Esophagus squamous epithelium (tissue), 4 donors: ENCODE measurements at regions not wholly inside any gene's neighbourhood (a gene's known extent, or its start where the extent isn't known, plus 50 kb on each side); places are given as distances from the start of the nearest gene placed in this dataset.

Experiments used
- POLR2A ChIP-seq, 4 donors: fragments of 450-650 bp; IDR thresholded peaks; one replicate each; pipeline ENCODE4 v1.6.1; 2017; ENCODE audit warnings: antibody characterized with exemption in 4 of 4, mild to moderate bottlenecking in 4 of 4, moderate library complexity in 3 of 4
- TF ChIP-seq, protein P1 (sequence below), 6 experiments: fragments of 450-650 bp in 4 of 6; fragments of 200-600 bp in 2 of 6; sonication (generic) in 2 of 6; IDR thresholded peaks; one replicate each; pipeline ENCODE4 v1.5.1; 2016 to 2019; ENCODE audit warnings: antibody characterized with exemption in 6 of 6, mild to moderate bottlenecking in 4 of 6, moderate library complexity in 4 of 6

GRCh38 chr15:61480863-61481262 is 251.8 kb upstream of the RORA start:
- no peak for TF ChIP-seq POLR2A (IDR thresholded peaks at IDR 0.05)
- TF ChIP-seq, protein P1, sequence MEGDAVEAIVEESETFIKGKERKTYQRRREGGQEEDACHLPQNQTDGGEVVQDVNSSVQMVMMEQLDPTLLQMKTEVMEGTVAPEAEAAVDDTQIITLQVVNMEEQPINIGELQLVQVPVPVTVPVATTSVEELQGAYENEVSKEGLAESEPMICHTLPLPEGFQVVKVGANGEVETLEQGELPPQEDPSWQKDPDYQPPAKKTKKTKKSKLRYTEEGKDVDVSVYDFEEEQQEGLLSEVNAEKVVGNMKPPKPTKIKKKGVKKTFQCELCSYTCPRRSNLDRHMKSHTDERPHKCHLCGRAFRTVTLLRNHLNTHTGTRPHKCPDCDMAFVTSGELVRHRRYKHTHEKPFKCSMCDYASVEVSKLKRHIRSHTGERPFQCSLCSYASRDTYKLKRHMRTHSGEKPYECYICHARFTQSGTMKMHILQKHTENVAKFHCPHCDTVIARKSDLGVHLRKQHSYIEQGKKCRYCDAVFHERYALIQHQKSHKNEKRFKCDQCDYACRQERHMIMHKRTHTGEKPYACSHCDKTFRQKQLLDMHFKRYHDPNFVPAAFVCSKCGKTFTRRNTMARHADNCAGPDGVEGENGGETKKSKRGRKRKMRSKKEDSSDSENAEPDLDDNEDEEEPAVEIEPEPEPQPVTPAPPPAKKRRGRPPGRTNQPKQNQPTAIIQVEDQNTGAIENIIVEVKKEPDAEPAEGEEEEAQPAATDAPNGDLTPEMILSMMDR (IDR thresholded peaks at IDR 0.05): no peak
